NCI-H1092 (cell line): ENCODE measurements at regions not wholly inside any gene's neighbourhood (a gene's known extent, or its start where the extent isn't known, plus 50 kb on each side); places are given as distances from the start of the nearest gene placed in this dataset.

Experiments used
- DNase-seq: peaks from one replicate; lab custom pipeline; 2025; lab: John Stamatoyannopoulos, UW

GRCh38 chr2:200138391-200139124 is 167.9 kb upstream of the SPATS2L start:
- no peak for DNase-seq

- no peak for DNase-seq
Measured at GRCh38 chr2:200144571-200144970, 161.9 kb upstream of the SPATS2L start.

GRCh38 chr2:200146501-200146900 is 160.0 kb upstream of the SPATS2L start:
- DNase-seq, result no peak

- DNase-seq, result no peak
Measured at GRCh38 chr2:200147371-200147770, 159.1 kb upstream of the SPATS2L start.

- DNase-seq, result no peak
Measured at GRCh38 chr2:200148366-200148765, 158.1 kb upstream of the SPATS2L start.

- DNase-seq, result no peak
Measured at GRCh38 chr2:200150411-200151086, 155.9 kb upstream of the SPATS2L start.

GRCh38 chr2:200155652-200156051 is 150.8 kb upstream of the SPATS2L start:
- DNase-seq, result no peak

GRCh38 chr2:200156166-200156835 is 150.2 kb upstream of the SPATS2L start:
- DNase-seq, result no peak

GRCh38 chr2:200158647-200159356 is 147.7 kb upstream of the SPATS2L start:
- DNase-seq, result no peak

- DNase-seq, result no peak
Measured at GRCh38 chr2:200159357-200159707, 147.2 kb upstream of the SPATS2L start.

GRCh38 chr2:200159829-200160781 is 146.4 kb upstream of the SPATS2L start:
- DNase-seq, result no peak

- no peak for DNase-seq
Measured at GRCh38 chr2:200161458-200161857, 145.0 kb upstream of the SPATS2L start.

- DNase-seq, result no peak
Measured at GRCh38 chr2:200165687-200166086, 140.8 kb upstream of the SPATS2L start.

GRCh38 chr2:200168641-200169555 is 137.6 kb upstream of the SPATS2L start:
- DNase-seq, result no peak

- no peak for DNase-seq
Measured at GRCh38 chr2:200170221-200170620, 136.3 kb upstream of the SPATS2L start.

GRCh38 chr2:200171731-200172482 is 134.6 kb upstream of the SPATS2L start:
- no peak for DNase-seq

GRCh38 chr2:200172521-200172920 is 134.0 kb upstream of the SPATS2L start:
- DNase-seq, result no peak

- no peak for DNase-seq
Measured at GRCh38 chr2:200172944-200173581, 133.4 kb upstream of the SPATS2L start.

- no peak for DNase-seq
Measured at GRCh38 chr2:200173691-200174090, 132.8 kb upstream of the SPATS2L start.
